OCI-LY7 (cell line): ENCODE measurements at regions not wholly inside any gene's neighbourhood (a gene's known extent, or its start where the extent isn't known, plus 50 kb on each side); places are given as distances from the start of the nearest gene placed in this dataset.

Experiments
- CTCF ChIP-seq: fragments of 200-600 bp; sonication (generic); conservative IDR thresholded peaks from 2 replicates; pipeline ENCODE4 v1.5.1; 2014; ENCODE audit warnings: mild to moderate bottlenecking, antibody characterized with exemption, low read length, moderate library complexity, mixed read lengths
- EZH2phosphoT487 ChIP-seq: fragments of 200-600 bp; sonication (generic); IDR thresholded peaks from 2 replicates; pipeline ENCODE4 v1.6.1; 2018; ENCODE audit warnings: low read depth, borderline replicate concordance, mild to moderate bottlenecking, mixed run types, antibody characterized with exemption, low read length, moderate library complexity, mixed read lengths

DNA sequence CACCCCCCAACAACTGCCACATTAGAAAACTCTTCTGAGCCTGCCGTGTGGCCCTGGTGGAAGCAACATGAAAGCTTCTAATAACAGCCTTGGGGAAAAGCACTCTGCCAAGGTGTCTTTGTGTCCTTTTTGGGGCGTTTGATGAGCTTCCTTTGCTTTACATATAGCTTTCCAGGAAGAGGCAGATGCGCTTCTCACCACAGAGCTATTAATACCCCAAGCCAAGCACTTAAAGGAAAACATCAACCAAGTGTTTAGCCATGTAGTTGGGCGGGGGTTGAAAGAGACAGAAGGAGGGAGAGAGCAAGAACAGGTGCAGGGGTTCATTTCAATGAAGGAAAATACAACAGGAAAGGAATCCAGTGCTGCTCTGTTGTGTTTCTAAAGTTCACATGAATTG lies 176.1 kb downstream of the VAPA start:
- no peak for TF ChIP-seq CTCF
- no peak for TF ChIP-seq EZH2phosphoT487
